ENCODE measurements at regions not wholly inside any gene's neighbourhood (a gene's known extent, or its start where the extent isn't known, plus 50 kb on each side); places are given as distances from the start of the nearest gene placed in this dataset.

DNA sequence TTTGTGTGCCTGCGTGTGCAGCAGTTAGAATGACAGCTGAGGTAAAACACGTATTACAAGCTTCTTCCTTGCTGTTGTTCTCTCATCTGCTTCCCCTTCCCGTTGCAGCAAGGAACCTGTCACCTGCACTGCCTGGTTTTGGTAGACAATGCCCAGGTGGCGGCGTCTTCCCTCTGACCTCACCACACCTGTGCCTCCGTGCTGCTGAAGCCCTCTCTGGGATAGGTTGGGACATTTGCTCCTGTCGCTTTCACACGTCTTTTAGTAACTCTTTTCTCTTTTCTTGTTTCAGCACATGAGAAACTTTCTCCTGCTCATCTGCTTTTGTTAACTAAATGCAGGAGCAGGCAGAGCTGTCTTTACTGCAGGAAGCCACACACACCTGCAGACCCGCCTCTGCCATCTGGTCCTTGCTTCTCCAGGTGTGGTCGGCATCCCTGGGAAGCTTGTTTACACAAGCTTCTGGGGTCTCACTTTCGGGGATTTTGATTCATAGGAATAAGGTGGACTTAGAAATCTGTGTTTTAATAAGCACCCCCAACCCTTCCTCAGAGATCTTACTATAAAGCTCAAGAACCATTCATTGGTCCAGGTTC, 60.7 kb upstream of the EXOC6 start:
- DNase-seq (ENCODE audit: low read depth, low spot score) = no peak
- no peak overlapping the region for H3K4me3 ChIP-seq (ENCODE audit: low read length)

DNA sequence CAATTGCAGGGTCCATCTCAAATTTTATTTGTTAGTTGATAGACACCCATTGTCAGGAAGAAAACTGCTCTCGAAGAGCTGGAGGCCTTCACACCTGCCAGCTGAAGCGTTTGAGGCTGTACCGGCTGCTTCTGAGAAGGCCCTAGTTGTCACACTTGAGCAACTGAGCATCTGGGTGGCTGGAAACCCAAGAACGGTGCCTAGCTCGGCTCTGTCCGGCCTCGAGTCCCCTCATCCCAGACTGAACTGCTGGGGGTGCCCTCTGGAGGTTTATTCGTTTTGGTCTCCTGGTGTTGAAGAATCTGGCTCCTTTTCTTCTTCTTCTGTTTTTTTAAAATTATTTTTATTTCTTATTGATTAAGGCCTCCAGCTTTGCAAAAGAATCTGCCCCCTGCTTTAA, 59.3 kb upstream of the EXOC6 start:
- H3K4me3 ChIP-seq (ENCODE audit: low read length) = no peak overlapping the region
- no peak for DNase-seq (ENCODE audit: low read depth, low spot score)

DNA sequence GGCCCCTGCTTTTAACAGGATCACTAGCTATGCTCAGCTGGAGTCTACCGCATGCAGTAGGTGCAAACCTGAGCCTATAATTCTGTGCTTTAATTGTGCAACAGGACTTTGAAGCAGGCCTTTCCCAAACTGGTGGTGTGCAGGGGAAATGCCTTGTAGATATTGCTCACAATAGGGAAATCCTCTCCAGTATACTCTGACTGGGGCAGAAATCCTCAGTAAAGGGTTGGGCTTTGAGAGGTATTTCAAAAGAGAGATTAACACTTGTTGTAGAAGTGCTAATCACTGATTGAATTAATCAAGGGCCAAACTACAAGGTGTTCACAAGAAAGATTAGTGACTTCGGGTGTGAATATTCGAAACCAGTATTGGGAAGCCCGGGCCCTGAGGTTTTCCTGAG, 58.5 kb upstream of the EXOC6 start:
- H3K4me3 ChIP-seq (ENCODE audit: low read length) = no peak overlapping the region
- no peak for DNase-seq (ENCODE audit: low read depth, low spot score)

DNA sequence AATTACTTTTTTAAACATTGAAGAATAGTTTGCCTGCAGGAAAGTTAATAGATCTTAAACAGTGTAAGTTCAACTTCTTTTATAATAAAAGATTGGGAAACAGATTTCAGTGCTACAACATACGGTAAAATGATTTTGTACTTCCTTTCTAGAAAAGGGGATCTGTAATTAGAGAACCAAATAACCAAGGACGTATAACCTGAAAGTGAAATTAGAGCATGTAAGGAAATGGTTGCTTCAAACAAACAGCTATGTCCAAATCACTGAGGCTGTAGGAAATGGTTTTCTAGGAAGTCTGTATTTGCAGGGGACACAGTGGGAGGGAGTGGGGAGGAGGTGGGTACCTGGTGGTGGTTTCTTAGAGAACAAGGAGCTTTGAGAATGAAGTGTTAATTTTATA, 57.9 kb upstream of the EXOC6 start:
- DNase-seq (ENCODE audit: low read depth, low spot score) = no peak
- H3K4me3 ChIP-seq (ENCODE audit: low read length) = no peak overlapping the region

DNA sequence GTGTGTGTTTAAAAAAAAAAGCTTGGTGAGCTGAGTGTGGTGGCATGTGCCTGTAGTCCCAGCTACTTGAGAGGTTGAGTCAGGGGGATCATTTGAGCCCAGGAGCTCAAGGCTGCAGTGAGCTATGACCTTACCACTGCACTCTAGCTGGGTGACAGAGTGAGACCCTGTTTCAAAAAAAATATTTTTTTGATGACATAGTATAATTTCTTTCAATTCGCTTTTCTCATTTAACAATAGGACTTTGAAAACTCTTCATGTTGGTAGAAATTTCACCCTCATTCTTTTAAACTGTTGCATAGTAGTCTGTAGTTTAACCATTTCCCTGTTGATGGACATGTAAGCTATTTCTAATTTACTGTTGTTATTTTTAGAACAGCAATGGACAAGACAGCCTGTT, 55.7 kb upstream of the EXOC6 start:
- H3K4me3 ChIP-seq (ENCODE audit: low read length) = no peak overlapping the region
- no peak for DNase-seq (ENCODE audit: low read depth, low spot score)

Measured in Jurkat, Clone E6-1 (cell line).